HepG2 (cell line): ENCODE measurements at regions not wholly inside any gene's neighbourhood (a gene's known extent, or its start where the extent isn't known, plus 50 kb on each side); places are given as distances from the start of the nearest gene placed in this dataset.

Experiments
- AHR ChIP-seq: IDR thresholded peaks from 2 replicates; pipeline ENCODE4 v1.6.1; 2018; ENCODE audit warnings: missing genetic modification reagents, missing compliant biosample characterization
- ASH2L ChIP-seq: fragments of 300-600, 200-600 bp; sonication (generic); IDR thresholded peaks from 2 replicates; pipeline ENCODE4 v1.7.0; 2017; ENCODE audit warnings: low read depth, mild to moderate bottlenecking, moderate library complexity, mixed read lengths, low read length; ENCODE audit not compliant: insufficient read length
- CEBPB ChIP-seq: IDR thresholded peaks from 2 replicates; pipeline ENCODE4 v1.6.1; 2011; ENCODE audit warnings: low read depth, low read length, improper control_type of control experiment, borderline replicate concordance
- CENPT ChIP-seq: sonication (generic); formaldehyde crosslinking; IDR thresholded peaks from 2 replicates; pipeline ENCODE4 v1.8.0; 2022; ENCODE audit warnings: low read depth, mild to moderate bottlenecking, moderate library complexity, missing genetic modification reagents
- CHD2 ChIP-seq: IDR thresholded peaks from 2 replicates; pipeline ENCODE4 v1.6.1; 2011; ENCODE audit warnings: low read depth, low read length, improper control_type of control experiment
- GABPA ChIP-seq, 2 experiments: IDR thresholded peaks; 2 replicates each; pipeline ENCODE4 v1.6.1; 2011 to 2016; ENCODE audit warnings: low read depth in 2 of 2, low read length in 1 of 2, missing biosample characterization in 1 of 2, missing genetic modification characterization in 1 of 2
- HDAC2 ChIP-seq: sonication (generic); formaldehyde crosslinking; IDR thresholded peaks from 2 replicates; pipeline ENCODE4 v1.4.0; 2020; ENCODE audit warnings: missing genetic modification reagents
- MEIS2 ChIP-seq: sonication (generic); formaldehyde crosslinking; IDR thresholded peaks from 2 replicates; pipeline ENCODE4 v1.9.0; 2021; ENCODE audit warnings: mild to moderate bottlenecking, missing genetic modification reagents
- MTA1 ChIP-seq: sonication (generic); formaldehyde crosslinking; IDR thresholded peaks from 2 replicates; pipeline ENCODE4 v1.4.0; 2020; ENCODE audit warnings: missing genetic modification reagents, mild to moderate bottlenecking, borderline replicate concordance
- NCOR1 ChIP-seq: fragments of 200-600 bp; sonication (generic); IDR thresholded peaks from 2 replicates; pipeline ENCODE4 v1.7.0; 2017; ENCODE audit warnings: antibody characterized with exemption, low read length, borderline replicate concordance
- NFKB2 ChIP-seq: sonication (generic); formaldehyde crosslinking; IDR thresholded peaks from 2 replicates; pipeline ENCODE4 v1.4.0; 2020; ENCODE audit warnings: missing genetic modification reagents, borderline replicate concordance
- NR2F2 ChIP-seq: IDR thresholded peaks from 2 replicates; pipeline ENCODE4 v1.6.1; 2012; ENCODE audit warnings: low read depth, inconsistent platforms, borderline replicate concordance
- SKI ChIP-seq: fragments of 450-650 bp; IDR thresholded peaks from one replicate; pipeline ENCODE4 v1.6.1; 2018; ENCODE audit warnings: mild to moderate bottlenecking; ENCODE audit not compliant: partially characterized antibody
- SNAI1 ChIP-seq: sonication (generic); formaldehyde crosslinking; IDR thresholded peaks from 2 replicates; pipeline ENCODE4 v1.5.0; 2020; ENCODE audit warnings: mild to moderate bottlenecking, missing genetic modification reagents, borderline replicate concordance
- SRF ChIP-seq: IDR thresholded peaks from 2 replicates; pipeline ENCODE4 v1.6.1; 2011; ENCODE audit warnings: mild to moderate bottlenecking, low read depth, low read length, moderate library complexity
- TEAD2 ChIP-seq: sonication (generic); formaldehyde crosslinking; IDR thresholded peaks from 2 replicates; pipeline ENCODE4 v1.9.0; 2021; ENCODE audit warnings: missing genetic modification reagents
- ZNF282 ChIP-seq: fragments of 450-650 bp; IDR thresholded peaks from 2 replicates; pipeline ENCODE4 v1.6.1; 2018; ENCODE audit not compliant: partially characterized antibody
- TF ChIP-seq, protein P1 (sequence below): sonication (generic); formaldehyde crosslinking; IDR thresholded peaks from 2 replicates; pipeline ENCODE4 v1.4.0; 2020; ENCODE audit warnings: mild to moderate bottlenecking, low read depth, missing genetic modification reagents
- TF ChIP-seq, protein P2 (sequence below): IDR thresholded peaks from 2 replicates; pipeline ENCODE4 v1.6.1; 2016; ENCODE audit warnings: control low read depth
- TF ChIP-seq, protein P3 (sequence below): sonication (generic); formaldehyde crosslinking; IDR thresholded peaks from 2 replicates; pipeline ENCODE4 v1.4.0; 2020; ENCODE audit warnings: low read depth, mild to moderate bottlenecking, missing genetic modification reagents
- TF ChIP-seq, protein P4 (sequence below): IDR thresholded peaks from 2 replicates; pipeline ENCODE4 v1.6.1; 2018; ENCODE audit warnings: missing genetic modification reagents, mild to moderate bottlenecking, missing compliant biosample characterization

DNA sequence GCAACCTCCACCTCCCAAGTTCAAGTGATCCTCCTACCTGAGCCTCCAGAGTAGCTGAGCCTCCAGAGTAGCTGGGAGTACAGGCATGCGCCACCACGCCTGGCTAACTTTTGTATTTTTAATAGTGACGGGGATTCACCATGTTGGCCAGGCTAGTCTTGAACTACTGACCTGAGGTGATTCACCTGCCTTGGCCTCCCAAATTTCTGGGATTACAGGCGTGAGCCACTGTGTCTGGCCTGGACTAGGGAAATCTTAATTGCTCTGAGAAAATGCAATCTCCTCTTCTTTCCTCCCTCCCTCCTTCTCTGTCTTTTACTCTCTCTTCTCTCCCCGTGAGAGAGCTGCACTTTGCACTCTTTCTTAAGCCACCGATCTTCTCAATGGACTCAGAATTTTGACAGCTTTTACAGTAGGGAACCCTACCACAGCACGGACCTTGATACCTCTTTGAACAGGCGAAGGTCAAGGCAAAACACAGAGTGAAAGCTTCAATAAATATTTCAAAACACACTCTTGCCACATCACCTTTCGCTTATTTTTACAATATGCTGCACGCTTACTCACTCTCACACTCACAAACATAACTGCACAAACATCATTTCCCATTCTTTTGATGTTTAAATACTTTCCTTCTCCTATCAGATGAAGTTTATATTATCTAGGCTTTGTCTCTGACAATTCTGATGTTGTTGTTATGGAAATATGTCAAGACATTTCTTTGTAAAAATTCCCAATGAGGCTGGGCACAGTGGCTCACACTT, 173.4 kb upstream of the NRP1 start (continued):
- TF ChIP-seq HDAC2 (CRISPR knock-in tag) (peak; percentile 86), NCOR1 (peak; percentile 98), CENPT (CRISPR knock-in tag) (no peak), SRF (no peak), SKI (peak; percentile 43), MEIS2 (CRISPR knock-in tag) (peak; percentile 96), NFKB2 (no peak), SNAI1 (no peak), MTA1 (no peak), NR2F2 (peak; percentile 91), CHD2 (no peak), GABPA (IDR thresholded peaks at IDR 0.05; ENCODE audit: low read depth, low read length) (no peak), GABPA (CRISPR knock-in tag; IDR thresholded peaks at IDR 0.05; ENCODE audit: low read depth) (peak; percentile 17; the same call in 1 of the 2 replicates), CEBPB (peak; percentile 96), ZNF282 (no peak), TEAD2 (CRISPR knock-in tag) (no peak), ASH2L (peak; percentile 96), AHR (CRISPR knock-in tag) (no peak)
- TF ChIP-seq, protein P1, sequence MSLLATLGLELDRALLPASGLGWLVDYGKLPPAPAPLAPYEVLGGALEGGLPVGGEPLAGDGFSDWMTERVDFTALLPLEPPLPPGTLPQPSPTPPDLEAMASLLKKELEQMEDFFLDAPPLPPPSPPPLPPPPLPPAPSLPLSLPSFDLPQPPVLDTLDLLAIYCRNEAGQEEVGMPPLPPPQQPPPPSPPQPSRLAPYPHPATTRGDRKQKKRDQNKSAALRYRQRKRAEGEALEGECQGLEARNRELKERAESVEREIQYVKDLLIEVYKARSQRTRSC = no peak
- TF ChIP-seq, protein P2, sequence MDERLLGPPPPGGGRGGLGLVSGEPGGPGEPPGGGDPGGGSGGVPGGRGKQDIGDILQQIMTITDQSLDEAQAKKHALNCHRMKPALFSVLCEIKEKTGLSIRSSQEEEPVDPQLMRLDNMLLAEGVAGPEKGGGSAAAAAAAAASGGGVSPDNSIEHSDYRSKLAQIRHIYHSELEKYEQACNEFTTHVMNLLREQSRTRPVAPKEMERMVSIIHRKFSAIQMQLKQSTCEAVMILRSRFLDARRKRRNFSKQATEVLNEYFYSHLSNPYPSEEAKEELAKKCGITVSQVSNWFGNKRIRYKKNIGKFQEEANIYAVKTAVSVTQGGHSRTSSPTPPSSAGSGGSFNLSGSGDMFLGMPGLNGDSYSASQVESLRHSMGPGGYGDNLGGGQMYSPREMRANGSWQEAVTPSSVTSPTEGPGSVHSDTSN (CRISPR knock-in tag) = no peak
- TF ChIP-seq, protein P3, sequence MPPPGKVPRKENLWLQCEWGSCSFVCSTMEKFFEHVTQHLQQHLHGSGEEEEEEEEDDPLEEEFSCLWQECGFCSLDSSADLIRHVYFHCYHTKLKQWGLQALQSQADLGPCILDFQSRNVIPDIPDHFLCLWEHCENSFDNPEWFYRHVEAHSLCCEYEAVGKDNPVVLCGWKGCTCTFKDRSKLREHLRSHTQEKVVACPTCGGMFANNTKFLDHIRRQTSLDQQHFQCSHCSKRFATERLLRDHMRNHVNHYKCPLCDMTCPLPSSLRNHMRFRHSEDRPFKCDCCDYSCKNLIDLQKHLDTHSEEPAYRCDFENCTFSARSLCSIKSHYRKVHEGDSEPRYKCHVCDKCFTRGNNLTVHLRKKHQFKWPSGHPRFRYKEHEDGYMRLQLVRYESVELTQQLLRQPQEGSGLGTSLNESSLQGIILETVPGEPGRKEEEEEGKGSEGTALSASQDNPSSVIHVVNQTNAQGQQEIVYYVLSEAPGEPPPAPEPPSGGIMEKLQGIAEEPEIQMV (CRISPR knock-in tag) = no peak
- TF ChIP-seq, protein P4, sequence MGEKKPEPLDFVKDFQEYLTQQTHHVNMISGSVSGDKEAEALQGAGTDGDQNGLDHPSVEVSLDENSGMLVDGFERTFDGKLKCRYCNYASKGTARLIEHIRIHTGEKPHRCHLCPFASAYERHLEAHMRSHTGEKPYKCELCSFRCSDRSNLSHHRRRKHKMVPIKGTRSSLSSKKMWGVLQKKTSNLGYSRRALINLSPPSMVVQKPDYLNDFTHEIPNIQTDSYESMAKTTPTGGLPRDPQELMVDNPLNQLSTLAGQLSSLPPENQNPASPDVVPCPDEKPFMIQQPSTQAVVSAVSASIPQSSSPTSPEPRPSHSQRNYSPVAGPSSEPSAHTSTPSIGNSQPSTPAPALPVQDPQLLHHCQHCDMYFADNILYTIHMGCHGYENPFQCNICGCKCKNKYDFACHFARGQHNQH (CRISPR knock-in tag) = peak; percentile 77; the same call in 1 of the 2 replicates
